ENCODE measurements at regions not wholly inside any gene's neighbourhood (a gene's known extent, or its start where the extent isn't known, plus 50 kb on each side); places are given as distances from the start of the nearest gene placed in this dataset.

GRCh38 chr7:156058248-156058647 lies 246.0 kb upstream of the SHH start:
- Histone ChIP-seq H3K9me3 (ENCODE audit: severe bottlenecking) (peaks cover 2% of the 10 kb centered on the region), H3K27me3 (ENCODE audit: insufficient read depth, low read depth, severe bottlenecking) (peaks cover 92% of the 10 kb centered on the region), H3K27ac (no peak overlapping the region), H3K36me3 (no peaks in the 10 kb centered on the region), H3K4me3 (ENCODE audit: low read depth, low read length) (no peak overlapping the region)
- DNase-seq, result no peak
- TF ChIP-seq, protein P1, sequence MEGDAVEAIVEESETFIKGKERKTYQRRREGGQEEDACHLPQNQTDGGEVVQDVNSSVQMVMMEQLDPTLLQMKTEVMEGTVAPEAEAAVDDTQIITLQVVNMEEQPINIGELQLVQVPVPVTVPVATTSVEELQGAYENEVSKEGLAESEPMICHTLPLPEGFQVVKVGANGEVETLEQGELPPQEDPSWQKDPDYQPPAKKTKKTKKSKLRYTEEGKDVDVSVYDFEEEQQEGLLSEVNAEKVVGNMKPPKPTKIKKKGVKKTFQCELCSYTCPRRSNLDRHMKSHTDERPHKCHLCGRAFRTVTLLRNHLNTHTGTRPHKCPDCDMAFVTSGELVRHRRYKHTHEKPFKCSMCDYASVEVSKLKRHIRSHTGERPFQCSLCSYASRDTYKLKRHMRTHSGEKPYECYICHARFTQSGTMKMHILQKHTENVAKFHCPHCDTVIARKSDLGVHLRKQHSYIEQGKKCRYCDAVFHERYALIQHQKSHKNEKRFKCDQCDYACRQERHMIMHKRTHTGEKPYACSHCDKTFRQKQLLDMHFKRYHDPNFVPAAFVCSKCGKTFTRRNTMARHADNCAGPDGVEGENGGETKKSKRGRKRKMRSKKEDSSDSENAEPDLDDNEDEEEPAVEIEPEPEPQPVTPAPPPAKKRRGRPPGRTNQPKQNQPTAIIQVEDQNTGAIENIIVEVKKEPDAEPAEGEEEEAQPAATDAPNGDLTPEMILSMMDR (IDR thresholded peaks at IDR 0.05; ENCODE audit: low read depth, low read length), result no peak

GRCh38 chr7:156056534-156056933 lies 244.3 kb upstream of the SHH start:
- Histone ChIP-seq H3K9me3 (ENCODE audit: severe bottlenecking) (peaks cover 2% of the 10 kb centered on the region), H3K27ac (no peak overlapping the region), H3K4me3 (ENCODE audit: low read depth, low read length) (no peak overlapping the region), H3K27me3 (ENCODE audit: insufficient read depth, low read depth, severe bottlenecking) (peaks cover 82% of the 10 kb centered on the region), H3K36me3 (no peaks in the 10 kb centered on the region)
- DNase-seq, result no peak
- TF ChIP-seq, protein P1 (IDR thresholded peaks at IDR 0.05; ENCODE audit: low read depth, low read length), result no peak

DNA sequence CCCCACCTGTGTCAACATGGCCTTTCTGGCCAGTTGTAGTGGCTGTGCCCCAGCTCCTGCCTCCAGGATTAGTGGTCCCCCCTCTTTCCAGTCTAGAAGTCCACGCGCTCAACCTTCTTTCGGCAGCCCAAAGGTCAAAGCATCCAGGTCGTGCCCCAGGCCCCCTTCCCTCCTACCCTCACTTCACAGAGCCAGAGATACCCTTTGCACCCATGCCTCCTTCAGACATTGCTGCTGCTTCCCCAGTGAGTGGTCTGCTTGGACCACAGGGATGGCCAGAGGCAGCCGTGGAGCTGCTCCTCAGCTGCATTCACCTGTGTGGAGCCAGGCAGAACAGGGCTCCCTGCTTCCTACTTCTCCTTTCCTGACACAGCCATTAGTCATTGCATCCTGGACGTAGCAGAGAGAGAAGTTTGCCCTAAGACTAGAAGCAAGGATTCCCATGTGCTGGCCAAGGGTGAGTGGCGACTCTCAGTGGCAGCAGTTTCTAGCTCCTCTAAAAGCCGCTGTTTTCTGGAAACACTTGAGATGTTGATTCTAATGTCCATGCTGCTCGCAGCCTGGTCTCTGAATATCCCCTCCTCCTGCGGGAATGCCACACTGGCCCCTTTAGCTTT lies 243.1 kb upstream of the SHH start:
- Histone ChIP-seq H3K4me3 (ENCODE audit: low read depth, low read length) (no peak overlapping the region), H3K9me3 (ENCODE audit: severe bottlenecking) (no peaks in the 10 kb centered on the region), H3K36me3 (no peaks in the 10 kb centered on the region), H3K27ac (no peak overlapping the region), H3K27me3 (ENCODE audit: insufficient read depth, low read depth, severe bottlenecking) (peaks cover 83% of the 10 kb centered on the region)
- TF ChIP-seq, protein P1 (IDR thresholded peaks at IDR 0.05; ENCODE audit: low read depth, low read length), result no peak
- no peak for DNase-seq

- Histone ChIP-seq H3K4me3 (ENCODE audit: low read depth, low read length) (no peak overlapping the region), H3K36me3 (no peaks in the 10 kb centered on the region), H3K27me3 (ENCODE audit: insufficient read depth, low read depth, severe bottlenecking) (peaks cover 82% of the 10 kb centered on the region), H3K9me3 (ENCODE audit: severe bottlenecking) (no peaks in the 10 kb centered on the region), H3K27ac (no peak overlapping the region)
- TF ChIP-seq, protein P1 (IDR thresholded peaks at IDR 0.05; ENCODE audit: low read depth, low read length), result no peak
- DNase-seq, result no peak
These were observed 239.6 kb upstream of the SHH start for GRCh38 chr7:156051884-156052283.

DNA sequence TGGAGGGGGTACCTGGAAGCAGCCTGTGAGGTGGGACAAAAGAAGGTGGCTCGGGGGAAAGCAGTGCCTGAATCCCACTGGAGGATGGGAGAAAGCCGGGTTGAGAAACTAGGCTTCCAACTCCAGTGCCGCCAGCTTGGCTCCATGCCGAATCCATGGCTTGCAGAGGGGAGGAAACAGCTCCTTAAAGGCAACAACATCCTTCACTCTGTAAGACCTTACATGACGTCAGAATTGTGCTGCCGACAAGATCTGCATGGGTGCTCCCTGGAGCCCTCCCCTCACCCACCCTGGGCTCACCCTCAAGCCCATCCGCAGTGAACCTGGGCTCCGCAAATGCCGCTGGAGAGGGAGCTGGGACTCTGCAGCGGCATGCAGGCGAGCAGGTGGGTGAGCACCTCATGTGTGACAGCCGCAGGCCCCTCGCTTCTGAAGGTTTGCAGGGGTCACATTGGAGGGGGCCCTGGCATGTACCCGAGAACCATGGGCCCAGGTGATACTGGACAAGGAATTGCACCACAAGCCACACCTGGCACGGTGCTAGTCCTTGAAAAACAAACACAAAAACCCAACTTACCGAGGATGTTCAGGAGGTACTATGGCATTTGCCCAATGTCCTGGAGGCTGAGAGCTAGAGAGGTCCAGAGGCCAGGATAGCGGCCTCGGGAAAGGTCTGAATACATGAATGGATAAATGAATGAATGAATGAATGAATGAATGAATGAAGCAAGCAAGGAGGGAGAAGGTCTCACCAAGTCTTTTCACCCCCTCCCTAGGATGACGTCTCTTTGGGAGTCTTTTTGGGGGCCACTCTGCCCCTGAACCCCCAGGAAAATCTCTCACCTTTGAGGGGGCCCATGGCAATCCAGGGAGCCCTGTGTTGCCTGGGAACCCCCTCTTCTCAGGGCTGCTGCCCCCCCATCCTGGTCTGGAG lies 238.6 kb upstream of the SHH start:
- no peak overlapping the region for H3K27ac ChIP-seq
- TF ChIP-seq, protein P1 (IDR thresholded peaks at IDR 0.05; ENCODE audit: low read depth, low read length), result no peak
- DNase-seq, result no peak
- H3K4me3 ChIP-seq (ENCODE audit: low read depth, low read length), result no peak overlapping the region
- H3K27me3 ChIP-seq (ENCODE audit: insufficient read depth, low read depth, severe bottlenecking), result peaks cover 82% of the 10 kb centered on the region
- H3K36me3 ChIP-seq, result no peaks in the 10 kb centered on the region
- H3K9me3 ChIP-seq (ENCODE audit: severe bottlenecking), result no peaks in the 10 kb centered on the region
